VCaP (cell line): ENCODE measurements at regions not wholly inside any gene's neighbourhood (a gene's known extent, or its start where the extent isn't known, plus 50 kb on each side); places are given as distances from the start of the nearest gene placed in this dataset.

ENCODE experiments used
- H3K27ac ChIP-seq: fragments of 450-650 bp; 2 replicates; pipeline ENCODE4 v1.5.1; 2017
- TF ChIP-seq, protein P1 (sequence below): fragments of 450-650 bp; conservative IDR thresholded peaks from 2 replicates; pipeline ENCODE4 v1.5.1; 2017; ENCODE audit warnings: mild to moderate bottlenecking, moderate library complexity

DNA sequence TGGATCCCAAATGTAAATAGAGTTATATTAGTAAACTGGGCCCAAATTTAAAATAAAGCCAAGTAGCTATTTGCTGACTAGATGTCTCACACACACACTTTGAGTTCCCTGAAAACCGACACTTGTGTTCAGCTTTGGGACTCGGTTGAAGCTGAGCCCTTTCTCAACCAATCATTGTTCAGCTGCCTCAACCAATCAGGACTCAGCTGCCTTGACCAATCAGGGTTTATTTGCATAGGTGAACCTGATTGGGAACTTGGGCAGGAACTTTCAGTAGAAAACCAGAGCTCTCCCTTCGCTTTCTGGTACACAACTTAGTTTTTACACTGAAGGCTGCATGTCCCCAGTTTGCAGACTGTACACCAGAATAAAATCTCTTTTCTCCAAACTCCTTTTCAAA lies 301.7 kb downstream of the FOXA2 start:
- TF ChIP-seq, protein P1, sequence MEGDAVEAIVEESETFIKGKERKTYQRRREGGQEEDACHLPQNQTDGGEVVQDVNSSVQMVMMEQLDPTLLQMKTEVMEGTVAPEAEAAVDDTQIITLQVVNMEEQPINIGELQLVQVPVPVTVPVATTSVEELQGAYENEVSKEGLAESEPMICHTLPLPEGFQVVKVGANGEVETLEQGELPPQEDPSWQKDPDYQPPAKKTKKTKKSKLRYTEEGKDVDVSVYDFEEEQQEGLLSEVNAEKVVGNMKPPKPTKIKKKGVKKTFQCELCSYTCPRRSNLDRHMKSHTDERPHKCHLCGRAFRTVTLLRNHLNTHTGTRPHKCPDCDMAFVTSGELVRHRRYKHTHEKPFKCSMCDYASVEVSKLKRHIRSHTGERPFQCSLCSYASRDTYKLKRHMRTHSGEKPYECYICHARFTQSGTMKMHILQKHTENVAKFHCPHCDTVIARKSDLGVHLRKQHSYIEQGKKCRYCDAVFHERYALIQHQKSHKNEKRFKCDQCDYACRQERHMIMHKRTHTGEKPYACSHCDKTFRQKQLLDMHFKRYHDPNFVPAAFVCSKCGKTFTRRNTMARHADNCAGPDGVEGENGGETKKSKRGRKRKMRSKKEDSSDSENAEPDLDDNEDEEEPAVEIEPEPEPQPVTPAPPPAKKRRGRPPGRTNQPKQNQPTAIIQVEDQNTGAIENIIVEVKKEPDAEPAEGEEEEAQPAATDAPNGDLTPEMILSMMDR = no peak
- no peak overlapping the region for H3K27ac ChIP-seq

DNA sequence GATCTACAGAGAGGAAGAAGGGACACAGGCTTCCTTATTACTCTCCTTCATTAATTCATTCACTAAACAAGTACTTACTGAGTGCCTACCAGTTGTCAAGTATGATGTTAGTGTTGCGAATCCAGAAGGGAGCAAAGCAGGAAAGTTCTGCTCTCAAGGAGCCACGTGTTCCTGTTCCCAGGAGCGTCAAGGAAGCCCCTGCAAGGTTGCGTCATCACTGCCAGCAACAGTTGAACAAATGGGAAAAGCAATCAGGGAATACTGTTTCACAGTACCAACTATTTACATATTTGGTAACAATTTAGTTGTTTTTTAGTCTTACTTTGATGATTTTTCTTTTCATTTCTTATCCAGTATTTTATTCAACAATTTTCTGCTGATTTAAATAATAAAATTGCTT lies 310.0 kb downstream of the FOXA2 start:
- TF ChIP-seq, protein P1 = no peak
- no peak overlapping the region for H3K27ac ChIP-seq

DNA sequence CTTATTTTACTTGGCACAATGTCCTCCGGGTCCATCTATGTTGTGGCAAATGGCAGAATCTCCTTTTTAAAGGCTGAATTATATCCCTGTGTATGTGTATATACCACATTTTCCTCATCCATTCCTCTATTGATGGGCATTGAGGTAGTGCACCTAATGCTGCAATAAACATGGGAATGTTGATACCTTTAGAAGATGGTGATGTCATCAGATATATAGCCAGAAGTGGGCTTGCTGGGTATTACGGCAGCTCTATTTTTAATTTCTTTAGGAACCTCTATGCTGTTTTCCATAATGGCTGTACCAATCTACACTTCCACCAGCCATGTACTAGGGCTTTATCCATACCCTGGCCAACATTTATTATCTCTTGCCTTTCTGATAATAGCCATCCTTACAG lies 315.7 kb downstream of the FOXA2 start:
- no peak overlapping the region for H3K27ac ChIP-seq
- TF ChIP-seq, protein P1 = no peak

DNA sequence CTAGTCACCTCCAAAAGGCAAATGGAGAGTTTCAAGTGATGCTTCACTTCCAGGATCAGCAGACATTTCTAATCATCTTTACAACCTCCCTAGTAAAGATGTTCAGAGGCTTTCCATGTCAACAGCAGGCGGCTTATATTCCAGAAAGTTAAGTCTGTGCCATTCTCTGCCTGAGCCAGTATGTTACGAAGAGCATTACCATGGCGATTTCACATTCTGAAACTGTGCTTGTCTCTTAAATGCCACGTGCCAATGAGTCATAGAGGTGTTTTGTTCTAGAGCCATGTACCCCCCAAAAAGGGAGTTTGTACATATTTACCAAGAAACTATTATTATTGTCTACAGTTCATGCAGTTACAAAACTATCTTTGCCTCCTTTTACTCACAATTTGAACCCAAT lies 319.5 kb downstream of the FOXA2 start:
- TF ChIP-seq, protein P1 = no peak
- no peak overlapping the region for H3K27ac ChIP-seq

DNA sequence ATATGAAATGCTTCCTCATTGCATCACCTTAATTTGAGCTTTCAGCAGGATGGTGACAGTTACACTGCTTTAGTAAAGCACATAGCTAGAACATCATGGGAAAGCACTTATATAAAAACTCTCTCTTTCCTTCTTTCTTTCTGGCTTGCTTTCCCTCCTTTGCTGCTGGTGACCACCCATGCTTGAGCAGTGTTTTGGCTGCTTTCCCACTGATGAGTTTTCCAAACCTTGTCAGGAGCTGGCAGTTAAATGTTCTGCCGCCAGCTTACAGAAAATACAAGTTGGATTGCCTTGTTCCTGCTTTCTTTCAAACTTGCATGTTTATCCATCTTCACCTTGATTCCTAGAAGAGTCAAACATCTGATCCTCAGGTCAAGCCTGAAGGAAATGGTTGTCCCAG lies 323.9 kb downstream of the FOXA2 start:
- H3K27ac ChIP-seq = no peak overlapping the region
- TF ChIP-seq, protein P1 = no peak

DNA sequence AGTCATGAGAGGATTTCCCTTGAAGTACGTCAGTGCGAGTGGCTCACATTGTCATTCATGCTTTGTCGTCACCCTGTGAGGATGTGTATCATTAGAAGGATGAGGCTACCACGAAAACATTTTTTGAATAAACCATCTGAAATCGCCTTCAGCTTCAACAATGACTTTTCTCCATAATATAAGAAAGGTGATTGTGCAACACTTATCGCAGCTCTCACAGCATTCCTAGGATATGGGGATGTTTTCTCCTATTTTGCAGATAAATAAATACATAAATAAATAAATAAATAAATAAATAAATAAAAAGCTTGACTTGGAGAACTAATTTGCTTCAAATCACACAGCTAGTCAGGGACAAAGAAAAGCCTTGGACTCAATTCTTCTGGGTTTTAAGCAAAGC lies 326.5 kb downstream of the FOXA2 start:
- TF ChIP-seq, protein P1 = no peak

DNA sequence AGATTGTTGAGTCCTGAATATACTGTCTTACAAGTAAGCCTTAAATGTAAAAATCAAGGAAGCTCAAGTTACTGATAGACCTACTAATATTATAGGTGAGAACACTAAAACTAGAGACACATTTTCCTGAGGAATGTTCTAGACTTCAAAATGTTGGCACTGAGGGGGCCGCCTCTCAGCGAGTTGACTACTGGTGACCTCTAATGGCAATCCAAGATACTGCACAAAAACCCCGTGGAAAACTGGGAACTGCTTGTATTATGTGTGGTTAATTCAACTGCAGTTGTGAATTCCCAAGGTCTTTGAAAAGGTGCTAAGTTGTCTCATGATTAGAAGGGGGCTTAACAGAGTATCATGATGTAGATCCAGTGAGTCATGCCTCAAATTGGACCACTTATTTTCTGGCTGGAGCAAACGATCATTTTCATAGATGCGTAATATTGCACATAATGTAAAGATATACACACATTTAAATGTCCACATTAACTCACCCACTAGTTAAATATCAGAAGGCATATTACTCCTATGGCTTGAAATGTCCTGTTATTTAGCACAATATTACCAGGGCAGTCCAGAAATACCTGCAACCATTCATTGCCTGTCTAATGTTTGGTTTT lies 336.2 kb downstream of the FOXA2 start:
- H3K27ac ChIP-seq = no peak overlapping the region
- TF ChIP-seq, protein P1 = peak; percentile 96

More for the DNA sequence above, 326.5 kb downstream of the FOXA2 start:
- no peak overlapping the region for H3K27ac ChIP-seq
